ENCODE measurements at regions not wholly inside any gene's neighbourhood (a gene's known extent, or its start where the extent isn't known, plus 50 kb on each side); places are given as distances from the start of the nearest gene placed in this dataset.

- TF ChIP-seq PATZ1 (CRISPR knock-in tag; IDR thresholded peaks at IDR 0.05; ENCODE audit: borderline replicate concordance): no peak
- no peak for TF ChIP-seq GLIS3 (CRISPR knock-in tag; IDR thresholded peaks at IDR 0.05)
- TF ChIP-seq TSHZ2 (CRISPR knock-in tag; IDR thresholded peaks at IDR 0.05): no peak
- TF ChIP-seq TCF4 (CRISPR knock-in tag; IDR thresholded peaks at IDR 0.05; ENCODE audit: borderline replicate concordance): no peak
- no peak for TF ChIP-seq ZFP3 (CRISPR knock-in tag; IDR thresholded peaks at IDR 0.05)
- no peak for TF ChIP-seq ZNF565 (CRISPR knock-in tag; conservative IDR thresholded peaks at IDR 0.05; ENCODE audit: low read depth)
- no peak for TF ChIP-seq ESRRG (CRISPR knock-in tag; IDR thresholded peaks at IDR 0.05)
- no peak for TF ChIP-seq ZNF8 (CRISPR knock-in tag; IDR thresholded peaks at IDR 0.05)
- no peak for TF ChIP-seq CSDC2 (CRISPR knock-in tag; IDR thresholded peaks at IDR 0.05)
These were observed 154.0 kb downstream of the LIPI start for GRCh38 chr21:14056771-14057191.
